ENCODE measurements at regions not wholly inside any gene's neighbourhood (a gene's known extent, or its start where the extent isn't known, plus 50 kb on each side); places are given as distances from the start of the nearest gene placed in this dataset.

- DNase-seq (ENCODE audit: low read depth): no peak
Observed at GRCh38 chr13:59144700-59145099, 1019.0 kb downstream of the DIAPH3 start.

GRCh38 chr13:59145381-59145780 is 1018.3 kb downstream of the DIAPH3 start:
- no peak for DNase-seq (ENCODE audit: low read depth)

- no peak for DNase-seq (ENCODE audit: low read depth)
Observed at GRCh38 chr13:59157181-59157580, 1006.5 kb downstream of the DIAPH3 start.

GRCh38 chr13:59166174-59166573 is 997.6 kb downstream of the DIAPH3 start:
- no peak for DNase-seq (ENCODE audit: low read depth)

GRCh38 chr13:59172076-59172475 is 991.7 kb downstream of the DIAPH3 start:
- no peak for DNase-seq (ENCODE audit: low read depth)

- DNase-seq (ENCODE audit: low read depth): no peak
Observed at GRCh38 chr13:59176775-59177174, 987.0 kb downstream of the DIAPH3 start.

- no peak for DNase-seq (ENCODE audit: low read depth)
Observed at GRCh38 chr13:59178344-59178743, 985.4 kb downstream of the DIAPH3 start.

- no peak for DNase-seq (ENCODE audit: low read depth)
Observed at GRCh38 chr13:59182241-59182640, 981.5 kb downstream of the DIAPH3 start.

- DNase-seq (ENCODE audit: low read depth): no peak
Observed at GRCh38 chr13:59197397-59197796, 966.3 kb downstream of the DIAPH3 start.

GRCh38 chr13:59201841-59202240 is 961.9 kb downstream of the DIAPH3 start:
- no peak for DNase-seq (ENCODE audit: low read depth)

- no peak for DNase-seq (ENCODE audit: low read depth)
Observed at GRCh38 chr13:59203855-59204254, 959.9 kb downstream of the DIAPH3 start.

GRCh38 chr13:59205501-59205900 is 958.2 kb downstream of the DIAPH3 start:
- DNase-seq (ENCODE audit: low read depth): no peak

GRCh38 chr13:59208405-59209195 is 955.1 kb downstream of the DIAPH3 start:
- no peak for DNase-seq (ENCODE audit: low read depth)

GRCh38 chr13:59210543-59210942 is 953.2 kb downstream of the DIAPH3 start:
- DNase-seq (ENCODE audit: low read depth): no peak

GRCh38 chr13:59211606-59212005 is 952.1 kb downstream of the DIAPH3 start:
- no peak for DNase-seq (ENCODE audit: low read depth)

- no peak for DNase-seq (ENCODE audit: low read depth)
Observed at GRCh38 chr13:59229401-59229800, 934.3 kb downstream of the DIAPH3 start.

GRCh38 chr13:59229861-59230260 is 933.9 kb downstream of the DIAPH3 start:
- DNase-seq (ENCODE audit: low read depth): no peak

- DNase-seq (ENCODE audit: low read depth): no peak
Observed at GRCh38 chr13:59230484-59231264, 933.1 kb downstream of the DIAPH3 start.

- DNase-seq (ENCODE audit: low read depth): no peak
Observed at GRCh38 chr13:59236309-59236919, 927.3 kb downstream of the DIAPH3 start.

- DNase-seq (ENCODE audit: low read depth): no peak
Observed at GRCh38 chr13:59236944-59237343, 926.8 kb downstream of the DIAPH3 start.

GRCh38 chr13:59247171-59247570 is 916.6 kb downstream of the DIAPH3 start:
- DNase-seq (ENCODE audit: low read depth): no peak

GRCh38 chr13:59250336-59251189 is 913.2 kb downstream of the DIAPH3 start:
- DNase-seq (ENCODE audit: low read depth): no peak

All from activated T-helper 1 cell treated with Interleukin-2 at 50 U/mL for 16 hours (primary cell).